Mammary epithelial cell (primary cell): ENCODE measurements at regions not wholly inside any gene's neighbourhood (a gene's known extent, or its start where the extent isn't known, plus 50 kb on each side); places are given as distances from the start of the nearest gene placed in this dataset.

Source experiments
- EZH2 ChIP-seq: IDR thresholded peaks from 2 replicates; pipeline ENCODE4 v1.6.1; 2012; ENCODE audit warnings: low read length, inconsistent platforms, borderline replicate concordance
- TF ChIP-seq, protein P1 (sequence below), 2 donors: IDR thresholded peaks in 1 of 2; conservative IDR thresholded peaks in 1 of 2; 2 replicates each; pipeline ENCODE4 v1.5.1; 2011 to 2012; ENCODE audit warnings: inconsistent platforms in 2 of 2, low read length in 2 of 2, mild to moderate bottlenecking in 2 of 2, control low read depth in 1 of 2, low read depth in 1 of 2; ENCODE audit not compliant: insufficient read depth in 1 of 2; ENCODE audit errors: extremely low read depth in 1 of 2

DNA sequence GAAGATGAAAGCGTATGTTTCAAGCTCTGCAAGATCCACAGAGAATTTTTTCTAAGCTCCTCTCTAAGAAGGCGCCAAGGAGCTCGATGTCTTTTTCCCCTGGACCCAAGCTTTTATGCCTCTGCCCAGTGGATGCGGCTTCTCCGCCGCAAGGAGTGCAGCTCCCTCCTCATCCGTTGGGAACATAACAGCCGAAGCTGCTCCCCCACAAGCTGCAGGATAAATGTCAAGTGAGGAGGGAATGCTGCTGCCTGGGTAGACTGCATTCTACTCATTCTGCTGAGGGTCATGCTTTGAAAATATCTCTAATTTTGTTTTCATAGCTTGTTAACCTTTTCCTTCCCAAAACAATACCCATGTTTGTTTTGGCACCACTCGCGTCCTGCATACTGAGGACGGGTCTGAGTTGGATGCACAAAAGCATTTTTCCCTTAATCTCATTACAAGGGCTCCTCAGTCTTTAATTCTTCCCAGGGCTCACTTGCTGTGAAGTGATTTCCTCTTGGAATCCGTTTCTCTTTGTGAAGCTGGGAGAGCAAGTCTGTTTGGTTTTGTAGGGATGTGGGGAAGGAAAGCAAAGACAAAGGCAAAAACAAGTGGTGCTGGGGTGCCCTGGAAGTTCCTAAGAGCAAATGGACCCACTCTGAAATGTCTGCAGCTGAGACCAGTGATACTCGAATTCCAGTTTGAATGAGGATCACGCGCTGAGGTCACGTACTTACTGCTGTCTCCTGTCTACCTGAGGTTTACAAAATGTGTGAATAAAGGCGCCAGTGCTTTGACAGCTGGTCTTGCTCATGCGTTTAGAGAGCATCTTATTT is 134.0 kb upstream of the IRF2BP2 start:
- TF ChIP-seq EZH2: no peak
- TF ChIP-seq, protein P1, sequence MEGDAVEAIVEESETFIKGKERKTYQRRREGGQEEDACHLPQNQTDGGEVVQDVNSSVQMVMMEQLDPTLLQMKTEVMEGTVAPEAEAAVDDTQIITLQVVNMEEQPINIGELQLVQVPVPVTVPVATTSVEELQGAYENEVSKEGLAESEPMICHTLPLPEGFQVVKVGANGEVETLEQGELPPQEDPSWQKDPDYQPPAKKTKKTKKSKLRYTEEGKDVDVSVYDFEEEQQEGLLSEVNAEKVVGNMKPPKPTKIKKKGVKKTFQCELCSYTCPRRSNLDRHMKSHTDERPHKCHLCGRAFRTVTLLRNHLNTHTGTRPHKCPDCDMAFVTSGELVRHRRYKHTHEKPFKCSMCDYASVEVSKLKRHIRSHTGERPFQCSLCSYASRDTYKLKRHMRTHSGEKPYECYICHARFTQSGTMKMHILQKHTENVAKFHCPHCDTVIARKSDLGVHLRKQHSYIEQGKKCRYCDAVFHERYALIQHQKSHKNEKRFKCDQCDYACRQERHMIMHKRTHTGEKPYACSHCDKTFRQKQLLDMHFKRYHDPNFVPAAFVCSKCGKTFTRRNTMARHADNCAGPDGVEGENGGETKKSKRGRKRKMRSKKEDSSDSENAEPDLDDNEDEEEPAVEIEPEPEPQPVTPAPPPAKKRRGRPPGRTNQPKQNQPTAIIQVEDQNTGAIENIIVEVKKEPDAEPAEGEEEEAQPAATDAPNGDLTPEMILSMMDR (conservative IDR thresholded peaks at IDR 0.05 in 1 of 2, IDR thresholded peaks at IDR 0.05 in 1 of 2; ENCODE audit: extremely low read depth in 1 of 2, insufficient read depth in 1 of 2, low read depth in 1 of 2, low read length in 2 of 2): no peak
